GM10248 (cell line): ENCODE measurements at regions not wholly inside any gene's neighbourhood (a gene's known extent, or its start where the extent isn't known, plus 50 kb on each side); places are given as distances from the start of the nearest gene placed in this dataset.

ENCODE experiments used
- CTCF ChIA-PET: fragments of 300-600 bp; sonication (Branson Sonifier 250); formaldehyde crosslinking; extraction: SDS; loops from one replicate; lab custom pipeline; 2021; ENCODE audit warnings: antibody characterized with exemption; lab: Yijun Ruan, JAX
- POLR2A ChIA-PET: fragments of 350-650 bp; sonication (Branson Sonifier 250); formaldehyde crosslinking; extraction: SDS; loops from one replicate; lab custom pipeline; 2020; ENCODE audit warnings: antibody characterized with exemption; lab: Yijun Ruan, JAX
- DNase-seq: peaks from one replicate; pipeline ENCODE4 v3.0.0; 2012; ENCODE audit errors: extremely low spot score
- TF ChIP-seq, protein P1 (sequence below): IDR thresholded peaks from 2 replicates; pipeline ENCODE4 v1.5.1; 2012; ENCODE audit warnings: mild to moderate bottlenecking, low read depth; ENCODE audit errors: extremely low read depth, missing control alignments, control extremely low read depth

DNA sequence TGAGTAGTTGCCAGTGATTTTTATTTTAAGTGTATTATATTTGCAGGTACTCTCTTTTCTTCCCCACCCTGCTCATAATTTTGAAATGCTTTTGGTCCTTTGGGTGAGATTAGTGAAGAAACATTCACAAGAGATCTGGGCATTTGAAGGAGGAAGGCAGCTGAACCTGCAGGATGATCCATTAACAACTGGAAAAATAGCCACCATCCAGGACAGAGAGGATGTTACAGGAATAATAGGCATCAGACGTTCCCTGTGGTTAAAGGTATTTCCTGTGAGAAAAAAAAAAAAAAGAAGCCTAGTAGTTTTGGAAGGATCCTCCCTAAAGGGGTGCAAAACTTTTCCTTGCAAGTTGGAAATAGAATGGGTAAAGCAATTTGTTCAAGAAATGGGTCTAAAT is 145.3 kb downstream of the SLC38A4 start:
- DNase-seq = no peak
- ChIA-PET POLR2A (no interaction called here), CTCF (no interaction called here)
- TF ChIP-seq, protein P1, sequence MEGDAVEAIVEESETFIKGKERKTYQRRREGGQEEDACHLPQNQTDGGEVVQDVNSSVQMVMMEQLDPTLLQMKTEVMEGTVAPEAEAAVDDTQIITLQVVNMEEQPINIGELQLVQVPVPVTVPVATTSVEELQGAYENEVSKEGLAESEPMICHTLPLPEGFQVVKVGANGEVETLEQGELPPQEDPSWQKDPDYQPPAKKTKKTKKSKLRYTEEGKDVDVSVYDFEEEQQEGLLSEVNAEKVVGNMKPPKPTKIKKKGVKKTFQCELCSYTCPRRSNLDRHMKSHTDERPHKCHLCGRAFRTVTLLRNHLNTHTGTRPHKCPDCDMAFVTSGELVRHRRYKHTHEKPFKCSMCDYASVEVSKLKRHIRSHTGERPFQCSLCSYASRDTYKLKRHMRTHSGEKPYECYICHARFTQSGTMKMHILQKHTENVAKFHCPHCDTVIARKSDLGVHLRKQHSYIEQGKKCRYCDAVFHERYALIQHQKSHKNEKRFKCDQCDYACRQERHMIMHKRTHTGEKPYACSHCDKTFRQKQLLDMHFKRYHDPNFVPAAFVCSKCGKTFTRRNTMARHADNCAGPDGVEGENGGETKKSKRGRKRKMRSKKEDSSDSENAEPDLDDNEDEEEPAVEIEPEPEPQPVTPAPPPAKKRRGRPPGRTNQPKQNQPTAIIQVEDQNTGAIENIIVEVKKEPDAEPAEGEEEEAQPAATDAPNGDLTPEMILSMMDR = no peak

DNA sequence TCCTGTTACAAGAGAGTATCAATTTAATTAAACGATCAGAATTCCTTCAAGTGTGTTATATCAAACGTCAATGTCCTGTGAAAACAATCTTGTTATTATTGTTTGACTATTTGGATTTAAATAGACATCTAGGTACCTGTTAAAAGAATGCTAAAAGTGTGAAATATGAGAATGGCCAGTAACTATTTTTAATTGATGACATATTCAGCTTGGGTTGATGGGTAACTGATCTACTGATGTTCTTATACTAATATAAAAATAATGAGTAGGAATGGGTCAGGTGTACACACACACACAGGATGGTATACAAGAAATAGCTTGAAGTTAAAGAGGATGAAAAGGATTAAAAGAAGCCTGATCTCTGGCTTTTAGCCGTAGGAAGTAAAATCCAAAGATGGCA is 146.0 kb downstream of the SLC38A4 start:
- POLR2A ChIA-PET = no interaction called here
- no peak for DNase-seq
- TF ChIP-seq, protein P1 = no peak
- CTCF ChIA-PET = interaction anchor here (1.5 to 3.7 kb wide), 3 partner anchors 10 to 606 kb away, joined by 3 to 12 read pairs (median 4); no protein-coding TSS in a partner anchor

DNA sequence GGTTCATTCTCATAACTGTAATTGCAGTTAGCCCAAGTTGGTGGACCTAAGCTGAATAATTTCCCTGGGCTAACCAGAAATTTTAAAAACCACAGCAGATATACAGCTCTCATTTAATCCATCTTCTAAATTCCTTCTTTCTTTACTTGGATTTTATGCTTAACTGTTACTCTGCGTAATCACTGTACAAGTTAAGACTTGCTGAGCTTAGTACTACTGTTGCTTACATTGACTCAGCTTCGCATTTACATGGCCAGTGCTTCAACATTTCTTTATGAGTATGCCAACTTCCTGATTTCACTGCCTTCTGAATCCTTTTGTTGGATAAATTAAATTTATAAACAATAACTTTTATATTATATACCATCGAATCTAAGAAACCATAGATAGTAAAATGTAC is 147.4 kb downstream of the SLC38A4 start:
- TF ChIP-seq, protein P1 = no peak
- DNase-seq = no peak
- ChIA-PET POLR2A (no interaction called here), CTCF (interaction anchor here (1.5 to 3.7 kb wide), 4 partner anchors 9 to 605 kb away, joined by 3 to 12 read pairs (median 4); no protein-coding TSS in a partner anchor)

DNA sequence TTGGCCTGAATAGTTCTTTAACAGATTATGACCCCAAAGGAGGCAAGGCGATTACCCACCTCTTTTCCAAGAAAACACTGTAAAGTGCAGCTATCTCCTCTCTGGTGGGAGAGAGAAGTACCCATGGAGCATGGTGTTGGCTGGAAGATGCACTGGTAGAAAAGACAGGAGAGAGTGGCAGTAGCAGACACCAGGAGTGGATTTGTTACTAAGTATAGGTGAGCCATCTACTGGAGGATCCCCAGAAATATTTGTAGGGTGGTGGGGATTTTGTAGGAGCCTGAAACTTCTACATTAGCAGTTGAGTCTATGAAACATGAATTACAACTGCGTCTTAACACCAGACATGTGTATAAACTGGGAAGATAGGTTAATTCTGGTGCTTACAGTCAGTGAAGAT is 148.0 kb downstream of the SLC38A4 start:
- POLR2A ChIA-PET = no interaction called here
- CTCF ChIA-PET = interaction anchor here (0.8 to 3.7 kb wide), 3 partner anchors 182 to 559 kb away, joined by 3 to 12 read pairs (median 3); no protein-coding TSS in a partner anchor
- TF ChIP-seq, protein P1 = no peak
- no peak for DNase-seq

DNA sequence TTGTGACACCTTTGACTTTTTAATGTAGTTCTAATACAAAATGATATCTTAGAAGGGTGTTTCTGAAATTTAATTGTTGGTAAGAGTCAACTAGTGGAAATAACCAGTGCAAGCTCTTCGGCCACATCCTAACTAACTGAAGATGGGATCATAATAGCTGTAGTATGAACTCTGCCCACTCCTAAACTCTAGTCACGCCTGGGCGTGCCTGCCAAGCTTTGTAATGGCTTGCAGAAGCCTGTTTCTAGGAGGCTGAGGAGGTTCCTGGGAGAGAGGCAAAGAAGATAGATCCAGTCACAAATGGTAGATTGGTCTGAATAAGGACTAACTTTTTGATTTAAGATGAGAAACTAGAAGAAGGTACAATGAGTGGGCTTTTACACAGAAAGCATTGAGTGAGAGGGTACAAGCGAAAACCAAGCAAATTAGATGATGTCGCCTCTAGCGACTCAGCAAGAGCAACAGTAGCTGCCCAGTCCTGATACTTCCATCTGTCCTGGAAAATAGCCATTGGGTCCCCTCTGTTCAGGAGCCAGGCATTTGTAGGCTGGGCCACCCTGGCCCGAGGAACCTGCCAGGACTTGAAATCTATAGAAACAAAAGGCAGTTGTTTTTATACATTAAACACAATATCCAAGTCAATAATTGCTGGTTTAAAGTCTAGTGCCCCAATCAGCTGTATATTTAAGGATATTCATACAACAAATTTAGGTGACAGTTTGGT is 148.8 kb downstream of the SLC38A4 start:
- POLR2A ChIA-PET = no interaction called here
- CTCF ChIA-PET = interaction anchor here (0.8 to 3.7 kb wide), 8 partner anchors 8 to 721 kb away, joined by 3 to 13 read pairs (median 4); no protein-coding TSS in a partner anchor
- TF ChIP-seq, protein P1 = no peak
- DNase-seq = no peak

DNA sequence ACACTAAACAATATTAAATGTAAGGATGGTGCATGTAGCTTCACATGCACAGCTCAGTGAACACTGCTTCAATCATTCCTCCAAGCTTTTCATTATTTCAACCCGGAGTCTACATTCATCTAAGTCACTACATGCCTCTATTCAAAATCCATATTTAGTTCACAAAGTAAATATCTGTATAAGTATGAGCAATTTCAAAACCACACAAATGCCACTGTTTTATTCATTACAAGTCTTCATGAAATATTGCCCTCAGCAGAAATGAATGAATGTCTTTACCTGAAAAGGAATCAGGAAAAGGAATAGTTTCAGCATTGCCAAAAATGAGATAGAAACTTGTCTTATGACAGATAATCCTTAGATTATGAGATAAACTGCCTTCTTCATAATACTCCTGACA is 149.4 kb downstream of the SLC38A4 start:
- no peak for DNase-seq
- TF ChIP-seq, protein P1 = no peak
- CTCF ChIA-PET = interaction anchor here (0.9 to 3.7 kb wide), 8 partner anchors 9 to 721 kb away, joined by 3 to 13 read pairs (median 4); no protein-coding TSS in a partner anchor
- POLR2A ChIA-PET = no interaction called here
